ENCODE measurements at regions not wholly inside any gene's neighbourhood (a gene's known extent, or its start where the extent isn't known, plus 50 kb on each side); places are given as distances from the start of the nearest gene placed in this dataset.

DNA sequence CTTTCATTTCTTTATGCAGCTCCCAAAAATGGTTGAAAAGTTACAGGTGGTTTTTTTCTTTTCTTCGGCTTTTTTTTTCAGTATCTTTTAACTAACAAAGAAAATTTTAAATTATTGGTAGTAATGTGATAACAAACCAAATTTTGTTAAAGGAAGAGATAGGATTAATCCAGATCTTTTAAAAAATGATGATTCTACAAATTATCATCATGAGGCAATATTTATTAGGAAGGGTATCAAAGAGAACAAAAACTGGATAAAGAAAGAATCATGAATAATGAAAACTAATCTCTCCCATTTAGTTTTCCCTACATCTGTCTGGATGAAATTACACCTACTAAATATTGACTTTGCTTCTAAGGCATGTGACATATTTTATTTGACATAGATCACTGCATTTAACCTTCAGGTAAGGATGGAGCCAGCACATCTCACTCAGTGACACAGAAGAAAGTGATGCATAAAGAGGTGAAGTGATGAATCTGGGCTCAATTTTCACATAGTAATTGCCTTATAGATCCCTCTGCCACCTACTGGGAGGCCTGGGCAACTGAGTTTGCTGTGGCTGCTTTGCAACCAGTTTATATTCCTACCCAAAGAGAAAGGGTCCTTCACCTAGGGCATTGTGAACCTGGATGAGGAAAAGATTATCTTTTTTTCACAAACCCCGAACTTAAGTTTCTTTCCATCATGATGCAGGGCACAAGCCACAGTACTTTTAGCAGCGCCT lies 155.6 kb downstream of the HNRNPD start:
- H3K27ac ChIP-seq, result no peak overlapping the region
- no peaks in the 10 kb centered on the region for H3K9me3 ChIP-seq
- no peaks in the 10 kb centered on the region for H3K36me3 ChIP-seq
- H3K4me3 ChIP-seq, result no peak overlapping the region
- intact Hi-C loops (cut with DNase I), result no loop called here
- TF ChIP-seq POLR2A (IDR thresholded peaks at IDR 0.05) (no peak), CTCF (IDR thresholded peaks at IDR 0.05) (peak in 2 of 6 experiments; percentile 5 to 38)
- no peaks in the 10 kb centered on the region for H3K27me3 ChIP-seq
- no peak for DNase-seq
- WGBS, 2 donors, result 69 to 70% methylated on average over 3 of the region's 3 CpGs
- H3K4me1 ChIP-seq, result no peaks in the 10 kb centered on the region

- H3K4me1 ChIP-seq, result no peaks in the 10 kb centered on the region
- H3K9me3 ChIP-seq, result no peaks in the 10 kb centered on the region
- no peaks in the 10 kb centered on the region for H3K36me3 ChIP-seq
- H3K27me3 ChIP-seq, result no peaks in the 10 kb centered on the region
- no peak for DNase-seq
- intact Hi-C loops (cut with DNase I), result no loop called here
- no peak overlapping the region for H3K27ac ChIP-seq
- 81 to 83% methylated on average over 2 of the region's 2 CpGs for WGBS, 2 donors
- TF ChIP-seq CTCF (IDR thresholded peaks at IDR 0.05) (no peak), POLR2A (IDR thresholded peaks at IDR 0.05) (no peak)
- no peak overlapping the region for H3K4me3 ChIP-seq
Observed at GRCh38 chr4:82216219-82216618, 157.6 kb downstream of the HNRNPD start.

DNA sequence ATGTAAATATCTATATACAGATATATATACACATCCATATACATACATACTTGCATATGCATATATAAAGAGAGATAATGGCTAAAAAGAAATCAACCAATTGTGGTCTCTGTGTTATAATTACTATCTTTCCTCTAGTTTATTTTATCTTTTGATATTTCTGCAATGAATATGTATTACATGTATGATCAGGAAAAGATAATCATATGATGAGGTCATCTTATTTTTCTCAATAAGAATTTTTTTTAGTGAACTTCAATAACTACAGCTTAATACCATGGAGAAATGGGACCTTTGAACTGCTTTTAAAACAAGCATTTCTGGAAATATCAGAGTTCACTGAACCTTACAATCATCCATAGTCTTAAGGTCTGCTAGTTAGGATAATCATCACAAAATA lies 158.0 kb downstream of the HNRNPD start:
- DNase-seq, result no peak

DNA sequence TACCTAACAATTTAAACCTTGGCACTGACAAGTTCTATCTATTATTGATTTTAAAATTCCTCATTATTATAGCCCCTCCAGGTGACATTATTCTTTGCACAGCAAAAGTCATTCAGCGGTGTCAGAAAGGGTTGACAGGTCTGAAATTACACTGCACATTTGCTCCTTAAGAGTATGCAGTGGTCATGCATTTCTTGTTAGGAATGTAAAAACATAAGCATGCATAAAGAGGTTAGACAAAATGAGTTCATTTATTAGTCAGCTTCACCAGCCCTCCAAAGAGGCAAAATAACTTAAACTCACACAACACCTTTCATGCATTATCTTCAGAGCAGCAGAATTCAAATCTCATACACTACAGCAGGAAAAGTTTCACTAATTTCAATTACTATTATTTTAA lies 158.8 kb downstream of the HNRNPD start:
- 85 to 93% methylated on average over 1 of the region's 1 CpG for WGBS, 2 donors
- no peaks in the 10 kb centered on the region for H3K27me3 ChIP-seq
- H3K4me3 ChIP-seq, result no peak overlapping the region
- H3K9me3 ChIP-seq, result no peaks in the 10 kb centered on the region
- DNase-seq, result no peak
- intact Hi-C loops (cut with DNase I), result no loop called here
- no peak overlapping the region for H3K27ac ChIP-seq
- H3K36me3 ChIP-seq, result no peaks in the 10 kb centered on the region
- TF ChIP-seq POLR2A (IDR thresholded peaks at IDR 0.05) (no peak), CTCF (IDR thresholded peaks at IDR 0.05) (no peak)
- H3K4me1 ChIP-seq, result no peaks in the 10 kb centered on the region

More for the DNA sequence above, 158.0 kb downstream of the HNRNPD start:
- Histone ChIP-seq H3K36me3 (no peaks in the 10 kb centered on the region), H3K27ac (no peak overlapping the region), H3K4me3 (no peak overlapping the region), H3K9me3 (no peaks in the 10 kb centered on the region), H3K4me1 (no peaks in the 10 kb centered on the region), H3K27me3 (no peaks in the 10 kb centered on the region)
- intact Hi-C loops (cut with DNase I), result no loop called here
- TF ChIP-seq POLR2A (IDR thresholded peaks at IDR 0.05) (no peak), CTCF (IDR thresholded peaks at IDR 0.05) (no peak)

GRCh38 chr4:82213485-82214417 lies 160.0 kb downstream of the HNRNPD start:
- intact Hi-C loops (cut with DNase I), result no loop called here
- H3K27me3 ChIP-seq, result no peaks in the 10 kb centered on the region
- no peaks in the 10 kb centered on the region for H3K36me3 ChIP-seq
- no peaks in the 10 kb centered on the region for H3K9me3 ChIP-seq
- DNase-seq, result no peak
- H3K27ac ChIP-seq, result no peak overlapping the region
- 47 to 52% methylated on average over 5 of the region's 5 CpGs for WGBS, 2 donors
- H3K4me3 ChIP-seq, result no peak overlapping the region
- TF ChIP-seq POLR2A (IDR thresholded peaks at IDR 0.05) (no peak), CTCF (IDR thresholded peaks at IDR 0.05) (no peak)
- H3K4me1 ChIP-seq, result no peaks in the 10 kb centered on the region

Measured in esophagus squamous epithelium (tissue), 5 donors.